ENCODE measurements at regions not wholly inside any gene's neighbourhood (a gene's known extent, or its start where the extent isn't known, plus 50 kb on each side); places are given as distances from the start of the nearest gene placed in this dataset.

DNA sequence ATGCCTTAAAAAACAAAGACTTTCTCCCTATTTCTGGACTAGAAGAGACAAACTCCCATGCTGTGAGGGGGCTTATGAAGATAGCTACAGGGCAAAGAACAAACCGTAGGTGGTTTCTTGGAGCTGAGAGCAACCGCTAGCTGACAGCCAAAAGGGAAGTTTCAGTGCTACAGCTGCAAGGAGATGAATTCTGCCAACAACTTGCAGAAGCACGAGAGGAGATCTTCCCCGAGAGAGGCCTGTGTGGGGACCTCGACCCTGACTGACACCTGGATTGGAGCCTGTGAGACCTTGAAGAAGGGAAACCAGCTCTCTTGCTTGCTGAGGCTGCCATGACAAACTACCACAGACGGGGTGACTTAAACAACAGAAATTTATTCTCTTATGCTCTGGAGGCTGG is 183.8 kb upstream of the VCX3A start:
- Histone ChIP-seq H3K27ac (ENCODE audit: control insufficient read depth, insufficient read depth, low read length) (no peak overlapping the region), H3K4me2 (ENCODE audit: control insufficient read depth, extremely low read depth, insufficient read depth, low read depth, low read length) (no peak overlapping the region), H3K4me3 (ENCODE audit: control insufficient read depth in 2 of 3, extremely low read depth in 1 of 3, insufficient read depth in 2 of 3, low read depth in 1 of 3, low read length in 3 of 3) (no peak overlapping the region), H4K20me1 (ENCODE audit: control insufficient read depth, extremely low read depth, insufficient read depth, low read length) (no peaks in the 10 kb centered on the region), H2AFZ (ENCODE audit: control insufficient read depth, low read length) (no peak overlapping the region), H3K27me3 (ENCODE audit: control insufficient read depth, extremely low read depth, insufficient read depth, low read length) (no peaks in the 10 kb centered on the region), H3K4me1 (ENCODE audit: control insufficient read depth, extremely low read depth, insufficient read depth, low read length) (no peaks in the 10 kb centered on the region), H3K9me3 (ENCODE audit: control insufficient read depth, low read depth, low read length) (no peaks in the 10 kb centered on the region), H3K36me3 (ENCODE audit: control insufficient read depth in 2 of 2, extremely low read depth in 1 of 2, insufficient read depth in 2 of 2, low read length in 2 of 2) (no peaks in the 10 kb centered on the region), H3K79me2 (ENCODE audit: control insufficient read depth, insufficient read depth, low read length) (no peaks in the 10 kb centered on the region), H3K9ac (ENCODE audit: control insufficient read depth, extremely low read depth, insufficient read depth, low read length) (no peak overlapping the region), H3K9me1 (ENCODE audit: control insufficient read depth, extremely low read depth, insufficient read depth, low read length) (no peaks in the 10 kb centered on the region)
- FAIRE-seq (no peak), DNase-seq (ENCODE audit: low read depth, low spot score) (no peak)
- dilution Hi-C loops (cut with MboI; ENCODE audit: extremely low pct_ligation_motif_present, low sequenced_read_pairs) = no loop called here
- TF ChIP-seq, protein P1, sequence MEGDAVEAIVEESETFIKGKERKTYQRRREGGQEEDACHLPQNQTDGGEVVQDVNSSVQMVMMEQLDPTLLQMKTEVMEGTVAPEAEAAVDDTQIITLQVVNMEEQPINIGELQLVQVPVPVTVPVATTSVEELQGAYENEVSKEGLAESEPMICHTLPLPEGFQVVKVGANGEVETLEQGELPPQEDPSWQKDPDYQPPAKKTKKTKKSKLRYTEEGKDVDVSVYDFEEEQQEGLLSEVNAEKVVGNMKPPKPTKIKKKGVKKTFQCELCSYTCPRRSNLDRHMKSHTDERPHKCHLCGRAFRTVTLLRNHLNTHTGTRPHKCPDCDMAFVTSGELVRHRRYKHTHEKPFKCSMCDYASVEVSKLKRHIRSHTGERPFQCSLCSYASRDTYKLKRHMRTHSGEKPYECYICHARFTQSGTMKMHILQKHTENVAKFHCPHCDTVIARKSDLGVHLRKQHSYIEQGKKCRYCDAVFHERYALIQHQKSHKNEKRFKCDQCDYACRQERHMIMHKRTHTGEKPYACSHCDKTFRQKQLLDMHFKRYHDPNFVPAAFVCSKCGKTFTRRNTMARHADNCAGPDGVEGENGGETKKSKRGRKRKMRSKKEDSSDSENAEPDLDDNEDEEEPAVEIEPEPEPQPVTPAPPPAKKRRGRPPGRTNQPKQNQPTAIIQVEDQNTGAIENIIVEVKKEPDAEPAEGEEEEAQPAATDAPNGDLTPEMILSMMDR (optimal IDR thresholded peaks at IDR 0.05 in 1 of 3, IDR thresholded peaks at IDR 0.05 in 1 of 3, conservative IDR thresholded peaks at IDR 0.05 in 1 of 3; ENCODE audit: extremely low read depth in 1 of 3, insufficient read depth in 2 of 3, low read length in 3 of 3) = no peak
- TF ChIP-seq EZH2 (IDR thresholded peaks at IDR 0.05; ENCODE audit: low read length) = no peak

DNA sequence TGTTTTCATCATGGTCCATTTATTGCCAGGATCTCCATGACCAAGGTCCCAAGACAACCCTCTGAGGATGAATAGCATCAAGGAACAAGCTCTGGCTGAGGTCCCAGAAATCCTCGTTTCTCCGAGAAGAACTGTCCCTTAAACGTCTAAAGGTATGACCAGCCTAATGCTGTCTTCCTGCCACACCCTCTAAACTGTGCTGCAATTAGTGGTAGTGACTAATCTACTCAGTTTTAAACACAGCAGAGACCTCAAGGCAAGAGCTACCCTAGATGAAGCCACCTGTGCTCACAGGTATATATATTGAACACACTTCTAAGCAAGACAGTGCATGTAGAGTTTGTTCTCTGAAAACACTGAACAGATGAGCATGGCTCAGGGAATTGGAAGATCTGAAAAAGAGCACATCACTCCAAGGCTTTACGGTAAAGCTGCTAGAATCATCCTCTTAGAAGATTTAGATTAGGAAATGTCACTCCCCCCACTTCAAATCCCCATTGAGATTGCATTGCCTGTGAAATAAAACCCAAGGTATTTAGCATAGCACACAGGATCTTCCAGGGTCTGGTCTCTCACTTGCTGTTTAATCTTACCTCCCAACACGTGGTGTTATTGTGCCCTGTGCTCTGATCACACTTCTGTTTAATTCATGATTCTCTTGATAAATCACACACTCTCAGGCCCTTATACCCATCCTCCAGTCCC is 173.9 kb upstream of the VCX3A start:
- TF ChIP-seq EZH2 (IDR thresholded peaks at IDR 0.05; ENCODE audit: low read length) = no peak
- TF ChIP-seq, protein P1 (optimal IDR thresholded peaks at IDR 0.05 in 1 of 3, IDR thresholded peaks at IDR 0.05 in 1 of 3, conservative IDR thresholded peaks at IDR 0.05 in 1 of 3; ENCODE audit: extremely low read depth in 1 of 3, insufficient read depth in 2 of 3, low read length in 3 of 3) = no peak
- peak; percentile 32 for DNase-seq (ENCODE audit: low read depth, low spot score)
- Histone ChIP-seq H3K9me3 (ENCODE audit: control insufficient read depth, low read depth, low read length) (no peaks in the 10 kb centered on the region), H3K79me2 (ENCODE audit: control insufficient read depth, insufficient read depth, low read length) (no peaks in the 10 kb centered on the region), H3K27ac (ENCODE audit: control insufficient read depth, insufficient read depth, low read length) (no peak overlapping the region), H3K27me3 (ENCODE audit: control insufficient read depth, extremely low read depth, insufficient read depth, low read length) (no peaks in the 10 kb centered on the region), H3K9me1 (ENCODE audit: control insufficient read depth, extremely low read depth, insufficient read depth, low read length) (no peaks in the 10 kb centered on the region), H3K9ac (ENCODE audit: control insufficient read depth, extremely low read depth, insufficient read depth, low read length) (no peak overlapping the region), H3K4me1 (ENCODE audit: control insufficient read depth, extremely low read depth, insufficient read depth, low read length) (peaks cover 14% of the 10 kb centered on the region), H4K20me1 (ENCODE audit: control insufficient read depth, extremely low read depth, insufficient read depth, low read length) (no peaks in the 10 kb centered on the region), H3K4me2 (ENCODE audit: control insufficient read depth, extremely low read depth, insufficient read depth, low read depth, low read length) (peak overlapping the region; percentile 50), H2AFZ (ENCODE audit: control insufficient read depth, low read length) (no peak overlapping the region), H3K36me3 (ENCODE audit: control insufficient read depth in 2 of 2, extremely low read depth in 1 of 2, insufficient read depth in 2 of 2, low read length in 2 of 2) (no peaks in the 10 kb centered on the region), H3K4me3 (ENCODE audit: control insufficient read depth in 2 of 3, extremely low read depth in 1 of 3, insufficient read depth in 2 of 3, low read depth in 1 of 3, low read length in 3 of 3) (no peak overlapping the region)
- peak; percentile 87 for FAIRE-seq
- dilution Hi-C loops (cut with MboI; ENCODE audit: extremely low pct_ligation_motif_present, low sequenced_read_pairs) = no loop called here

All from keratinocyte (primary cell).